Muscle layer of duodenum (tissue), 2 donors: ENCODE measurements at regions not wholly inside any gene's neighbourhood (a gene's known extent, or its start where the extent isn't known, plus 50 kb on each side); places are given as distances from the start of the nearest gene placed in this dataset.
"Not testable (repeated sequence)": the region's sequence is repeated elsewhere in the genome, so short reads cannot be mapped to it uniquely, and the experiment has no call there.

Experiments used
- H3K27ac ChIP-seq: one replicate; pipeline ENCODE4 v1.7.0; 2013; ENCODE audit warnings: mild to moderate bottlenecking, low read length
- H3K27me3 ChIP-seq: one replicate; pipeline ENCODE4 v1.7.0; 2013; ENCODE audit warnings: low read depth, mild to moderate bottlenecking, control low read depth, low read length
- H3K36me3 ChIP-seq, 2 donors: one replicate each; pipeline ENCODE4 v1.7.0; 2013; ENCODE audit warnings: low read length in 2 of 2, control low read depth in 1 of 2, mild to moderate bottlenecking in 1 of 2; ENCODE audit not compliant: insufficient read depth in 2 of 2, control insufficient read depth in 1 of 2
- H3K4me1 ChIP-seq, 2 donors: one replicate each; pipeline ENCODE4 v1.7.0; 2013; ENCODE audit warnings: low read length in 2 of 2, mild to moderate bottlenecking in 2 of 2, control low read depth in 1 of 2, moderate library complexity in 1 of 2; ENCODE audit not compliant: insufficient read depth in 2 of 2, control insufficient read depth in 1 of 2
- H3K4me3 ChIP-seq, 2 donors: one replicate each; pipeline ENCODE4 v1.7.0; 2013; ENCODE audit warnings: low read length in 2 of 2, low read depth in 1 of 2, mild to moderate bottlenecking in 1 of 2
- H3K9me3 ChIP-seq, 2 donors: one replicate each; pipeline ENCODE4 v1.7.0; 2013; ENCODE audit warnings: low read length in 2 of 2, control low read depth in 1 of 2, mild to moderate bottlenecking in 1 of 2; ENCODE audit not compliant: control insufficient read depth in 1 of 2
- donor health status: healthy.

DNA sequence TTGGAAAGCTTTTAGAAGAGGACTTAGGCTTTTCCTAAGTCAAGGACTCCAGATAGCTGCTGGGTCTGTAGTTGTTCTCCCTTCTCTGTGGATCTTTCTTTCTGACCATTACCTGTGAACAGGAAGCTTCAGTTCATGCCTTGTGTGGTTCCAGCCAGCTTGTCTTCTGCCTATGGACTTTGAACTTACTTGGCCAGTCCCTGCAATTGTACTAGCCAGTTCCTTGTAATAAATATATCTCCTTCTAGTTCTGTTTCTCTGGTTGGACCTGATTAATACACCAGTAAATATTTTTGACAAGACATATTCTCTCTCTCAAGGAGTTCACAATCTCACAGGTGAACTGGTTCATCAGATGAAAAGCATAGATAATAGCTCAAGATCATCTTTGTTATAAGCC, 341.3 kb upstream of the DPPA4 start:
- Histone ChIP-seq H3K4me1 (no peaks in the 10 kb centered on the region), H3K27ac (no peak overlapping the region), H3K9me3 (no peaks in the 10 kb centered on the region), H3K4me3 (no peak overlapping the region), H3K27me3 (no peaks in the 10 kb centered on the region), H3K36me3 (no peaks in the 10 kb centered on the region)

DNA sequence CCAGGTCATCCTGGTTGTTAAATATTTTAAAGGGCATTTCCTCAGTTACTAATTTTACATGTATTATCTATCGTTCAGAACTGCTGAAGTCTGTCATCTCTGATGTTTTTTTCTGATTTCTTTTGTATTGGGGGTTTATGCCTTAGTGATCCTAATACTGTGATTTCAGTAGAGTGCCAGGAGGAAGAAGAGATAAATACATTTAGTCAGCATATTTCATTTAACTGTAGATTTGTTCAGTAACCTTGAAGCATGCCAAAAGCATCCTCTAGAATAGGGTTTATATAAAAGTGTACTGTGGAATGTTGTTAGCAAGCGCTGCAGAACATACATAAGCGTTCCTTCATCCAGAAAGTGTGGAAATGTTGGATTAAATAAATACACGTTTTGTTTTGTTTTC, 342.3 kb upstream of the DPPA4 start:
- Histone ChIP-seq H3K27ac (no peak overlapping the region), H3K4me3 (no peak overlapping the region), H3K36me3 (no peaks in the 10 kb centered on the region), H3K9me3 (no peaks in the 10 kb centered on the region), H3K4me1 (no peaks in the 10 kb centered on the region), H3K27me3 (no peaks in the 10 kb centered on the region)

DNA sequence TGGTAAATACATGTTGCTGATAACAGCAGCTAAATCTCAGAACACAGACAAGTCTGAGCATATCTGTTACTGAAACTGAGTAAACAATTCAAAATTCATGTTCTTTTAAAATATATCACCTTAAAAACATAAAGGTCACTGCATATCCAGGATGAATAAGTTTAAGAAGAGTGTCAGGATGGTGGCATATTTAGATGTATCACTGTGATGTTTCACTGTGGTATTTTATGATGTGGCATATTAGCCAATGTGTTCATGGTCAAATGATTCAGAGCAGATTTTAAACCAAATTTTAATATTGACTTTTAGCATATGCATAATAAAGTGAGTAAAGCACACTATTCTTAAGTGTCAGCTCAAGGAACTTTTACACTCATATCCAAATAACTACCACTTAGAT, 346.4 kb upstream of the DPPA4 start:
- H3K36me3 ChIP-seq: no peaks in the 10 kb centered on the region
- no peaks in the 10 kb centered on the region for H3K27me3 ChIP-seq
- peaks cover 0 to 7% of the 10 kb centered on the region in 2 donors for H3K4me1 ChIP-seq
- H3K9me3 ChIP-seq: no peaks in the 10 kb centered on the region
- H3K4me3 ChIP-seq: no peak overlapping the region
- H3K27ac ChIP-seq: peak overlapping the region; percentile 68

DNA sequence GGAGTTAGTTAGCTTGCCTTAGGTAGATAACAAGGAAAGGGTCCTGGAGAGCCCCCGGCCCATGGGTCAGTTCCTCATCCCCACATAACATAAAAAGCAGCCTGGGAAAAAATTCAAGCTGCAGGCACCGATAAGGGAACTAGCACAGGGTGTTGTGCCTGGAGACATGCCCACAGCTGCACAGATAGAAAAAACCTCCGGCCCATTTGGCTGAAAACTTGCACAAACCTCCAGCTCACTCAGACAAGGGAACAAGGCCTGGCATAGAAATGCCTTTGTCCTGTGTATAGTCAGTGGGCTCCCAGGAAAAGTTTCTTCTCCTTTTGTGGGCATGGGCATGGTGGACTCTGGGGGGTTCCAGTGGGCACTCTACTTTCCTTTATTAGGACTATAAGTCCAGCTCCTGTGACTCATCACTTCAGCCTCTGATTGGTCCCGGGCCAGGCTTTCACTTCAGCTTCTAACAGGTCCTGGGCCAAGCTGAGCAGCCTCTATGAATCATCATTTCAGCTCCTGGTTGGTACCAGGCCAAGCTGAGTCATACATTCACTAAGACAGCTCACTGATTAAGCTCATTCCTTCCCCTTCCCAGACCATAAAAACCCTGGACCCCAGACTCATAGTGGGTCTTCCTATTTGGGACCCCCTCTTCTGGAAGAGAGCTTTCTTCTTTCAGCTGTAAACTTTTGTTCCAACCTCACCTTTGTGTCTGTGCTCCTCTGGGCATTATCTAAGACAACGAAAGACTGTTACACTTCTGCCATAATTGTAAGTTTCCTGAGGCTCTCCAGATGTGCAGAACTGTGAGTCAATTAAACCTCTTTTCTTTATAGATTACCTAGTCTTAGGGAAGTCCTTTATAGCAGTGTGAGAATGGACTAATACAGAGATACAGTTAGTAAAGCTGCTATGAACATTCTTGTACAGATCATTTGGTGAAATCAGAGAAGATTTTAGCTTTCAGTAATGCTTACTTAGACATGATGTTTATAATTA, 348.0 kb upstream of the DPPA4 start:
- peaks cover 0 to 5% of the 10 kb centered on the region in 2 donors for H3K9me3 ChIP-seq
- no peaks in the 10 kb centered on the region for H3K27me3 ChIP-seq
- peak overlapping the region; percentile 68 for H3K27ac ChIP-seq
- peaks cover 0 to 7% of the 10 kb centered on the region in 2 donors for H3K4me1 ChIP-seq
- no peaks in the 10 kb centered on the region for H3K36me3 ChIP-seq
- no peak overlapping the region for H3K4me3 ChIP-seq

DNA sequence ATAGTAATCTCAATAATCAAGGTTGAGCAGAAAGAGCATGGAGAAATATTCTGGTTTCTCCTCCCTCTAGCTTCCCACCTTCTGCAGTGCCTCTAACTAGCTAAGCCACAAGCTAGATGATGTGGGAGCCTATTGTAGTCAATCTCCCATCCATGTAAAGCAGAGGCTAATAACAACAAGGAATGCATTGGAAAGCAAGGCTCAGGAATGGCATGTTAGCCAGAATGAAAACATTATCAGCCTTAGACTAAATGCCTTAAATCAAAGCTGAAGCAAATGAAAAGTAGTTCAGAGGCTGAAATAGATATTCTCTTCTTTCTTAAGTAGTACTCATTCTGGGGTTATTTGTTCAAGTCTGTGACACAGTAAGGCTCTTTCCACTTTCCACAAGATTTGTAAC, 350.3 kb upstream of the DPPA4 start:
- H3K4me3 ChIP-seq: no peak overlapping the region
- no peak overlapping the region for H3K27ac ChIP-seq
- H3K4me1 ChIP-seq: peaks cover 0 to 7% of the 10 kb centered on the region in 2 donors
- H3K27me3 ChIP-seq: no peaks in the 10 kb centered on the region
- H3K9me3 ChIP-seq: peaks cover 0 to 6% of the 10 kb centered on the region in 2 donors
- H3K36me3 ChIP-seq: no peaks in the 10 kb centered on the region

DNA sequence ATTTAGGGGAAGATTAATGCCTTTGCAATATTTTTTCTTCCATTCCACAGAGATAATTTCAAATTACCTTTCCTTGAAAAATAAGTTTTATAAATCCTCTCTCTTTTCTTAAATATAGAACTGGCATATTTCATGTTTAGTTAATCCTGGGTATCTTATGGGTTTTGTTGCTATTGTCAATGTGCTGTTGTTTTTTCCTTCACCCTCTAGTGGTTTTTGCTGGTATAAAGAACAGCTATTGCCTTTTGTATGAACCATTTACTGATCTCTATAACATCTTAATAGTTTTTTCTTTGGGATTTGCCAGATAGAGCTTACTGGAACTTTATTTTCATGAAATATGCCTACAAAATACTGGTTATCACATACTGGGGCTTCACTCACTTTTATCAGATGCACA, 359.6 kb upstream of the DPPA4 start:
- Histone ChIP-seq H3K4me1 (no peaks in the 10 kb centered on the region), H3K4me3 (no peak overlapping the region), H3K36me3 (no peaks in the 10 kb centered on the region), H3K9me3 (peaks cover 0 to 12% of the 10 kb centered on the region in 2 donors), H3K27ac (no peak overlapping the region), H3K27me3 (no peaks in the 10 kb centered on the region)

DNA sequence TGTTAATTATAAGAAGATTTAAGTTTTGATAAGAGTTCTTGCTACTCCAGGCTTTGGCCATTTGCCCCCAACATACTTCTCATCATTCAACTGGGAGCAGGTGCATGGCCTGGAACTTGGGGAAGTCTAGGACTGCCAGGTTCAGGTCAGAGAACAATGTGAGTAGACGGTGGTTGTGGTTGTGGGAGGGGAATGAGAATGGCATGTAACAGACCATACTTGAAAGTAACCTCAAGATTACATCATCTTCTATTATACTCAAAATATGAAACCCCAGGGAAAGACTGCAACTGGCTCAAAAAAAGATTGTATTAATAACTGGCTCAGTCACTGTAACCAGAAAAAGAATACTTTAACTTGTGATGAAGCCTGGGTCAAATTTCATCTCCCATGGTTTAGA, 364.9 kb upstream of the DPPA4 start:
- H3K36me3 ChIP-seq: no peaks in the 10 kb centered on the region
- no peaks in the 10 kb centered on the region for H3K4me1 ChIP-seq
- no peak overlapping the region for H3K27ac ChIP-seq
- H3K9me3 ChIP-seq: no peaks in the 10 kb centered on the region
- no peak overlapping the region for H3K4me3 ChIP-seq
- no peaks in the 10 kb centered on the region for H3K27me3 ChIP-seq

DNA sequence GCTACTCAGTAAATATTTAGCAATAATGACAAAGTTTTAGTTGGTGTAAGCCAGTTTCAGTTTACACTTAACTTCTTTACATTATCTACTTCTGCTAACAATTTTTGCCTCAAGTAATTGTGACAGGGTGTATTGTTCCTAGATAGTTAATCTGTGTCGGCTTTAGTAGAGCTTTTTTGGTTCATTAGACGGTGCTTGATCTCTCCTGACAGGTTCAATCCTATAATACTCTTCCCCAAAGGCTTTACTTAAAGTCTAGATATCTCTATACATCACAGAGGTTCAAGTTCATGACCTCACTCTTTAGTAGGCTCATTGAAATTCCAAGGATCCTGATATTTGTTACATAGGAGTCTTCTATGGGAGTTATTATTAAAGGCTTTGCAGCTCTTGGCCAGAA, 365.6 kb upstream of the DPPA4 start:
- Histone ChIP-seq H3K4me1 (no peaks in the 10 kb centered on the region), H3K27ac (no peak overlapping the region), H3K9me3 (no peaks in the 10 kb centered on the region), H3K27me3 (no peaks in the 10 kb centered on the region), H3K4me3 (no peak overlapping the region), H3K36me3 (no peaks in the 10 kb centered on the region)

DNA sequence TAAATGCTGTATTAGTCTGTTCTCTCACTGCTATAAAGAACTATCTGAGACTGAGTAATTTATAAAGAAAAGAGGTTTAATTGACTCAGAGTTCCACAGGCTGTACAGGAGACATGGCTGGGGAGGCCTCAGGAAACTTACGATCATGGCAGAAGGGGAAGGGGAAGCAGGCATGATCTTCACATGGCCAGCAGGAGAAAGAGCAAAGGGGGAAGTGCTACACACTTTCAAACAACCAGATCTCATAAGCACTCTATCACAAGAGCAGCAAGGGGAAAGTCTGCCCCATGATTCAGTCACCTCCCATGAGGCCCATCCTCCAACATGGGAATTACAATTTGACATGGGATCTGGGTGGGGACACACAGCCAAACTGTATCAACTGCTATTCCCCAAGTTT, 367.8 kb upstream of the DPPA4 start:
- not testable (repeated sequence) for H3K36me3 ChIP-seq, H3K4me3 ChIP-seq, H3K9me3 ChIP-seq, H3K27ac ChIP-seq, H3K27me3 ChIP-seq, H3K4me1 ChIP-seq

DNA sequence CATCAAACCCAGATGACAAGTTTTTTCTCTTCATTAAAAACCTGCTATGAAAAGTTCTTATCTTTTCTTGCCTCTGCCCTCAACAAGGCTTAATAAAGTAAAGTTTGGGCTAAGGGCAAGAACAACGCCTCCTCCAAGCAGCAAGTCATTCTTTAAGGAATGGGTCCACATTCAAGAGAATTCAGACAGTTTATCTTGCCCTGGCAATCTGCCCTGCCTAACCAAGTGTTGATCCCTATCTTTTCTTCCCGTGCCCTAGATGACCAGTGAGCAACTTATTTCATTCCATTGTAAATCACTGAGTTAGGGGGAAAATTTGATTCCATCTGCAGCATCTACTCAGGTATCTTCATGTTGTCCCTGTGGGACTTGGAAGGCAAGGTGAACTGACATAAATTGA, 370.3 kb upstream of the DPPA4 start:
- Histone ChIP-seq H3K27ac (no peak overlapping the region), H3K4me3 (no peak overlapping the region), H3K36me3 (no peaks in the 10 kb centered on the region), H3K4me1 (no peaks in the 10 kb centered on the region), H3K27me3 (no peaks in the 10 kb centered on the region), H3K9me3 (no peaks in the 10 kb centered on the region)

DNA sequence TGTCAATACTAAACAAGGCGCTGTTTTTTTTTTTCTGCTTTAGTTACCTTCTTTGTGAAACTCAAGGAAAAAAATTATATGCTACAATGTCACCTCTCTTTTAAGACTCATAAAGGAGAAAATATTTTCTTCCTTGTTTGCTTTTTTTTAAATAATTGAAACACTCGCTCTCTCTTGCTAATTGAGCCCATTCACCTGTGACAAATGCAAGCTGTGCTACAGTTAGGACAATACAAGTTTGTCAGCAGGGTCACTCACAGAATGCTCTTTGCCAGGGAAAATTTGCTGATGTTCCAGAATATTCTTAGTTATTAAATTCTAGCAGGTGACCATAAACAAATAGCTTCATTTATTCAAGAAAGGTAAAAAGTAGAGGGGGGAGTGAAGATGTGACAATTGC, 375.9 kb upstream of the DPPA4 start:
- Histone ChIP-seq H3K27ac (no peak overlapping the region), H3K27me3 (no peaks in the 10 kb centered on the region), H3K36me3 (no peaks in the 10 kb centered on the region), H3K9me3 (no peaks in the 10 kb centered on the region), H3K4me1 (no peaks in the 10 kb centered on the region), H3K4me3 (no peak overlapping the region)

DNA sequence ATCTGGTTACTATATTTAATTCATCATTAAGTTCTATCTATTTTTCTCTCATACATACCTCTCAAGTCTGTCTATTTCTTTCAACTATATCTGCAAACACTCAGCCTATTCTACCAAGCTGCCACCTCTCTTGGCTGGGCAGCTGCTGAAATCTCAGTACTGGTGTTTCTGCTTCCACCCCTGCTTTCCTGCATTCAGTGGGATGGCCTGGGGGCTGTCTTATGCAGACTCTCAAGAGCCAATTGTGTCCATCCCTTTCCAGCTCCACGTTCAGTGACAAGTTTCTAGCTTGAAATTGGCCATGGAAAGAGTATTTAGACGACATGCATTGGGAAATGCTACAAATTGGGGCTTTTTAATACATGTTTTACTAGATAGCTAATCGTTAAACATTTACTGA, 378.4 kb upstream of the DPPA4 start:
- H3K4me3 ChIP-seq: no peak overlapping the region
- H3K4me1 ChIP-seq: no peaks in the 10 kb centered on the region
- H3K9me3 ChIP-seq: no peaks in the 10 kb centered on the region
- no peaks in the 10 kb centered on the region for H3K27me3 ChIP-seq
- no peaks in the 10 kb centered on the region for H3K36me3 ChIP-seq
- H3K27ac ChIP-seq: no peak overlapping the region
